ENCODE measurements at regions not wholly inside any gene's neighbourhood (a gene's known extent, or its start where the extent isn't known, plus 50 kb on each side); places are given as distances from the start of the nearest gene placed in this dataset.
"Not testable (repeated sequence)": the region's sequence is repeated elsewhere in the genome, so short reads cannot be mapped to it uniquely, and the experiment has no call there.

DNA sequence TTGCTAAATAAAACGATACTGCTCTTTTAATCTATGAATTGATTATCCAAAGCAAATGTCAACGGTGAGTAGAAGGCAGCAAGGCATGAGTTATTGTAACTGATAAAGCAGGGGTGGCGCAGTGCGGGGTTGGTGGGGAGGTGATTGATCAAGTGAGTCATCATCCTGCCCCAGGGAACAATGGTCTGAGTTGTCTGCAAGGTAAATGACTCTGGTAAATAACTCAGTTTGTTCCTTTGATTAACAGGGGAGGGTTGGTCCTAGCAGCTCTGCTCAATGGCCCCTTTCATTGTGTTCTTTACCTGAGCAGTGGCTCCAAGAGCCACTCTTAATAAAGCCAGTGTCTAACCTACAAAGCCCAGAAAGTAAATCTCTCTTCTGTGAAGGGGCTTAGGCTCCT is 91.8 kb downstream of the QRSL1 start:
- not testable (repeated sequence) for DNase-seq (ENCODE audit: low read depth)
